ENCODE measurements at regions not wholly inside any gene's neighbourhood (a gene's known extent, or its start where the extent isn't known, plus 50 kb on each side); places are given as distances from the start of the nearest gene placed in this dataset.

DNA sequence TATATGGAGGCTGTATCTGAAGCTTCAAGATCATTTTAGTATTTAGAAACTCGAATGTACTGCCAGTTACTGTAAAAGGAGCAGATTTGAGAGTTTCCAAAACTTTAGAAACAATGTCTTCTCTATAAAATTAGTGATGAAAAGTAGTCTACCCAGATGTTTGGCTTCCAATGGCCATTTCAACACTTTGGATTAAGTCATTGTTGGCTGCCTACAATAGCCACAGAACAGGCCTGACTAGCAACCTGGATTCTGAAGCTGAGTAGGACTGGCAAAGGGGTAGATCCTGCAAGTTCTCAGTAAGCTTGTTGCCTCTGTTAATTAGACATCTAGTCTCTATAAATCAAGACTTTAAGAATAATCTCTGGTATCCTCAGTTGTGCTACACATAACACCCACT lies 239.0 kb upstream of the KCNMB2 start:
- TF ChIP-seq, protein P1, sequence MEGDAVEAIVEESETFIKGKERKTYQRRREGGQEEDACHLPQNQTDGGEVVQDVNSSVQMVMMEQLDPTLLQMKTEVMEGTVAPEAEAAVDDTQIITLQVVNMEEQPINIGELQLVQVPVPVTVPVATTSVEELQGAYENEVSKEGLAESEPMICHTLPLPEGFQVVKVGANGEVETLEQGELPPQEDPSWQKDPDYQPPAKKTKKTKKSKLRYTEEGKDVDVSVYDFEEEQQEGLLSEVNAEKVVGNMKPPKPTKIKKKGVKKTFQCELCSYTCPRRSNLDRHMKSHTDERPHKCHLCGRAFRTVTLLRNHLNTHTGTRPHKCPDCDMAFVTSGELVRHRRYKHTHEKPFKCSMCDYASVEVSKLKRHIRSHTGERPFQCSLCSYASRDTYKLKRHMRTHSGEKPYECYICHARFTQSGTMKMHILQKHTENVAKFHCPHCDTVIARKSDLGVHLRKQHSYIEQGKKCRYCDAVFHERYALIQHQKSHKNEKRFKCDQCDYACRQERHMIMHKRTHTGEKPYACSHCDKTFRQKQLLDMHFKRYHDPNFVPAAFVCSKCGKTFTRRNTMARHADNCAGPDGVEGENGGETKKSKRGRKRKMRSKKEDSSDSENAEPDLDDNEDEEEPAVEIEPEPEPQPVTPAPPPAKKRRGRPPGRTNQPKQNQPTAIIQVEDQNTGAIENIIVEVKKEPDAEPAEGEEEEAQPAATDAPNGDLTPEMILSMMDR (IDR thresholded peaks at IDR 0.05; ENCODE audit: unreplicated experiment), result no peak
- Mint-ChIP-seq H3K9me3 (ENCODE audit: unreplicated experiment) (no peaks in the 10 kb centered on the region), H3K4me1 (ENCODE audit: insufficient read depth, unreplicated experiment) (no peaks in the 10 kb centered on the region), H3K27ac (ENCODE audit: low read depth, unreplicated experiment) (no peak overlapping the region), H3K4me3 (ENCODE audit: unreplicated experiment) (no peak overlapping the region), H3K36me3 (ENCODE audit: insufficient read depth, unreplicated experiment) (no peaks in the 10 kb centered on the region), H3K27me3 (ENCODE audit: insufficient read depth, unreplicated experiment) (no peaks in the 10 kb centered on the region)
- intact Hi-C loops (cut with micrococcal nuclease), result no loop called here
- ChIA-PET CTCF (interaction anchor here (0.5 kb wide), 1 partner anchor 83 kb away, joined by 3 read pairs; no protein-coding TSS in a partner anchor), POLR2A (interaction anchor here (0.6 kb wide), 1 partner anchor 20 kb away, joined by 3 read pairs; no protein-coding TSS in a partner anchor)
- no TSS peak for BruUV-seq (replicated peaks)
- DNase-seq (ENCODE audit: unreplicated experiment), result no peak

DNA sequence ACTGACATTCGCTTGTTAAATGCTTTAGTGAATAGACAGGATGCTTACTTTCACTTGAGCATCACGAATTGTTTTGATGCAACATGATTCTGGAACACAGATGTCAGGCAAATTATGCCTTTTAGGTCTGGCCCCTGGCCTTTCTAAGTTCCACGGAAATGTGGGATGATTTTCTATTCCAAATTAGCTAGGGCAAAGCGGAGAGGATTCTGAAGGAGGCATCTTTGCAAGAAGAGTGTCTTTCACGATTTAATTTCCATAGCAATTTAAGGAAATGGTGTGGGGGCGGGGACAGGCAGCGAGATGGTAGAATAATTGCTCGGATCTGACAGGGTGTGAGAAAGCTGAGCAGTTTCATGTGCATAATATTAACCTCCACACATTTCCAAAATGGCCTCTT lies 238.5 kb upstream of the KCNMB2 start:
- no peaks in the 10 kb centered on the region for H3K27me3 Mint-ChIP-seq (ENCODE audit: insufficient read depth, unreplicated experiment)
- H3K27ac Mint-ChIP-seq (ENCODE audit: low read depth, unreplicated experiment), result no peak overlapping the region
- POLR2A ChIA-PET, result no interaction called here
- BruUV-seq (replicated peaks), result no TSS peak
- intact Hi-C loops (cut with micrococcal nuclease), result no loop called here
- H3K4me3 Mint-ChIP-seq (ENCODE audit: unreplicated experiment), result no peak overlapping the region
- H3K36me3 Mint-ChIP-seq (ENCODE audit: insufficient read depth, unreplicated experiment), result no peaks in the 10 kb centered on the region
- CTCF ChIA-PET, result no interaction called here
- H3K4me1 Mint-ChIP-seq (ENCODE audit: insufficient read depth, unreplicated experiment), result no peaks in the 10 kb centered on the region
- TF ChIP-seq, protein P1 (IDR thresholded peaks at IDR 0.05; ENCODE audit: unreplicated experiment), result no peak
- DNase-seq (ENCODE audit: unreplicated experiment), result no peak
- H3K9me3 Mint-ChIP-seq (ENCODE audit: unreplicated experiment), result no peaks in the 10 kb centered on the region

DNA sequence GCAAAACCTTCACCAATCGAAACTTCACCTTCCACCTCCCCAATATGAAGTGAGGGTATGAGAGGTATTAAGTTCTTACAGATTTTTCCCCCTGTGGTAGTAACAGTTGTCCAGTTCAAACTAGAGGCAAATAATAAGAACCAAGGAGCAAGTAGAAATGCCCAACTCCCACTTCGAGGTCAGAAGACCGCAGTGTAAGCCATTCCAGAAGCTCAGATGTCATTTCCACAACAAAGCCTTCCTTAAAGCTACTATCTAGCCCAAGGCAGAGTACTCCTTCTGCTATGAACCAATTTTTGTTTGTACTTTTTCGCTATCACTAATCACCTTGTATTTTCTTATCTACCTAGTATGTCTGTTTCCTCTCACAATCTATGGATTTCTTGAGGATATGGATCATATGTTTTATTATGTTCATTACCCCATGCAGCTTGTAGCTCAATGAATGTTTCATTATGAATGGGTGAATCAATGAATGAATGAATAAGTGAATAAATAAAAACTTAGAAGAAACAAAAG lies 235.7 kb upstream of the KCNMB2 start:
- intact Hi-C loops (cut with micrococcal nuclease), result no loop called here
- BruUV-seq (replicated peaks), result no TSS peak
- H3K4me1 Mint-ChIP-seq (ENCODE audit: insufficient read depth, unreplicated experiment), result no peaks in the 10 kb centered on the region
- no peak overlapping the region for H3K27ac Mint-ChIP-seq (ENCODE audit: low read depth, unreplicated experiment)
- DNase-seq (ENCODE audit: unreplicated experiment), result no peak
- H3K4me3 Mint-ChIP-seq (ENCODE audit: unreplicated experiment), result no peak overlapping the region
- H3K36me3 Mint-ChIP-seq (ENCODE audit: insufficient read depth, unreplicated experiment), result no peaks in the 10 kb centered on the region
- POLR2A ChIA-PET, result interaction anchor here (1.1 kb wide), 1 partner anchor 14 kb away, joined by 3 read pairs; no protein-coding TSS in a partner anchor
- no peaks in the 10 kb centered on the region for H3K9me3 Mint-ChIP-seq (ENCODE audit: unreplicated experiment)
- TF ChIP-seq, protein P1 (IDR thresholded peaks at IDR 0.05; ENCODE audit: unreplicated experiment), result no peak
- CTCF ChIA-PET, result interaction anchor here (0.7 kb wide), 1 partner anchor 20 kb away, joined by 4 read pairs; no protein-coding TSS in a partner anchor
- H3K27me3 Mint-ChIP-seq (ENCODE audit: insufficient read depth, unreplicated experiment), result no peaks in the 10 kb centered on the region

DNA sequence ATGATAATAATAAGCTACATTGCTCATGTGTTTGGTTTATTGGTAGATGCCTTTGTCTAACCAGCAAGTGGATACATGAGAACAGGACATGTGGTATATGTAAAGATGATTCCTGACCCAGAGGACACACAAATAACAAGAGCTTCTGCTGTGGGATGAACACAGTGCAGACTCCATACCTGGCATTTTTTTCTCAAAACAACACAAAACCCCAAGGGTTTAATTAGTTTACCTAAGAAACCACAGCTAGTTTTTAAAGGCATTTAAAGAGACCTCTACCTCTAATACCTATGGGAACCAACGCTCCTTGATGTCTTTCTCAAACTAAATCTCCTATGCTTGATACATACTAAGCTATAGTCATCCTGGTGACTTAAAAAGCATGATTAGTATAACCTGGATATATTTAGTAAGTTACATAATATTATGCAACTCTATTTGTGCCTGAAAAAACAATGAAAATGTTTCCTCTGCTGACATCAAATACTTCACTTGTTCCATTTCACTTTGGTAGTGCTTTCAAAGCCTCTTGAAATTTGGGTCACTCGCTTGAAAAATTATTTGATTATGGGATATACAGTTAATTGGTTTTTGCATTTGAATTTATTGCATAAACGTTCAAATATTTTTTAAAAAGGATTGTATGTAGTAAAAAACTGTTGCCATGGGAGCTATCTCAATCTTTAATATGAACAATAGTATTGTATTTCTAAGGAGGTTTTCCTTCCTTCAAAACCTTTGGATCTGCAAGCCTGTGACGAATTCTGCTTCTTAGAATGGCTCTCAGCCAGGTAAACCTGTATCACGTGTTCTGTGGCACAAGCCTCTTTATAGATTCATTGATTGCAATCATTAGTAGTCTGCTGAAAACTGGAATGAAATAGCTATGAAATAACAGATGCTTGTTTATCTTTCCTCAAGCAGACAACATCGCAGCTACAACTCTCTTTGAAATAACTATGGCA lies 233.0 kb upstream of the KCNMB2 start:
- Mint-ChIP-seq H3K27ac (ENCODE audit: low read depth, unreplicated experiment) (no peak overlapping the region), H3K4me3 (ENCODE audit: unreplicated experiment) (no peak overlapping the region), H3K9me3 (ENCODE audit: unreplicated experiment) (no peaks in the 10 kb centered on the region), H3K27me3 (ENCODE audit: insufficient read depth, unreplicated experiment) (no peaks in the 10 kb centered on the region), H3K4me1 (ENCODE audit: insufficient read depth, unreplicated experiment) (no peaks in the 10 kb centered on the region), H3K36me3 (ENCODE audit: insufficient read depth, unreplicated experiment) (no peaks in the 10 kb centered on the region)
- ChIA-PET POLR2A (interaction anchor here (0.5 to 0.9 kb wide), 3 partner anchors 18 to 299 kb away, joined by 3 read pairs; no protein-coding TSS in a partner anchor), CTCF (interaction anchor here (0.7 kb wide), 1 partner anchor 540 kb away, joined by 3 read pairs; no protein-coding TSS in a partner anchor)
- TF ChIP-seq, protein P1 (IDR thresholded peaks at IDR 0.05; ENCODE audit: unreplicated experiment), result no peak
- BruUV-seq (replicated peaks), result no TSS peak
- intact Hi-C loops (cut with micrococcal nuclease), result no loop called here
- DNase-seq (ENCODE audit: unreplicated experiment), result no peak
